WTC11 (cell line): ENCODE measurements at regions not wholly inside any gene's neighbourhood (a gene's known extent, or its start where the extent isn't known, plus 50 kb on each side); places are given as distances from the start of the nearest gene placed in this dataset.

Source experiments
- ATAC-seq: fragments of 200-7000 bp; cut with Tn5 transposase; 2 replicates; pipeline ENCODE4 v1.10.0; 2021; ENCODE audit warnings: mild to moderate bottlenecking, moderate library complexity
- CTCF ChIA-PET: fragments of 300-600 bp; sonication (Branson Sonifier 250); formaldehyde crosslinking; loops from one replicate; lab custom pipeline; 2021; ENCODE audit warnings: antibody characterized with exemption; lab: Charles Lee
- POLR2A ChIA-PET: fragments of 350-600 bp; sonication (Branson Sonifier 250); formaldehyde crosslinking; loops from one replicate; lab custom pipeline; 2021; ENCODE audit warnings: antibody characterized with exemption; lab: Charles Lee
- DNase-seq: peaks from one replicate; pipeline ENCODE4 v3.0.0; 2021; ENCODE audit warnings: low spot score
- H3K27ac Mint-ChIP-seq: 2 replicates; pipeline ENCODE4 v1.8.0; 2021; ENCODE audit warnings: mixed read lengths
- H3K27me3 Mint-ChIP-seq: 2 replicates; pipeline ENCODE4 v1.8.0; 2021; ENCODE audit warnings: low read depth, mild to moderate bottlenecking, moderate library complexity, mixed read lengths
- H3K36me3 Mint-ChIP-seq: 2 replicates; pipeline ENCODE4 v1.8.0; 2021; ENCODE audit warnings: mixed read lengths
- H3K4me1 Mint-ChIP-seq: 2 replicates; pipeline ENCODE4 v1.8.0; 2022; ENCODE audit warnings: mixed read lengths
- H3K4me3 Mint-ChIP-seq: 2 replicates; pipeline ENCODE4 v1.8.0; 2021; ENCODE audit warnings: mild to moderate bottlenecking, moderate library complexity, mixed read lengths
- H3K9me3 Mint-ChIP-seq: 2 replicates; pipeline ENCODE4 v1.8.0; 2021; ENCODE audit warnings: mixed read lengths
- ARID4B ChIP-seq: sonication (generic); formaldehyde crosslinking; IDR thresholded peaks from 2 replicates; pipeline ENCODE4 v1.8.0; 2023; ENCODE audit warnings: missing genetic modification reagents, mild to moderate bottlenecking, borderline replicate concordance
- ATF2 ChIP-seq: sonication (generic); formaldehyde crosslinking; IDR thresholded peaks from 2 replicates; pipeline ENCODE4 v1.8.1; 2022; ENCODE audit warnings: low read depth, missing genetic modification reagents, borderline replicate concordance
- CDX4 ChIP-seq: fragments of 250-450 bp; sonication (Bioruptor Pico); IDR thresholded peaks from 2 replicates; pipeline ENCODE4 v1.9.0; 2021; ENCODE audit warnings: moderate library complexity, mild to moderate bottlenecking, inconsistent platforms, borderline replicate concordance
- EMX1 ChIP-seq: fragments of 250-450 bp; sonication (Bioruptor Pico); IDR thresholded peaks from 2 replicates; pipeline ENCODE4 v1.8.0; 2021; ENCODE audit warnings: mild to moderate bottlenecking
- FOXP4 ChIP-seq: sonication (generic); formaldehyde crosslinking; IDR thresholded peaks from 2 replicates; pipeline ENCODE4 v1.8.0; 2022; ENCODE audit warnings: mild to moderate bottlenecking, missing genetic modification reagents
- GRHL2 ChIP-seq: fragments of 250-450 bp; sonication (Bioruptor Pico); IDR thresholded peaks from 2 replicates; pipeline ENCODE4 v1.8.0; 2022; ENCODE audit warnings: mild to moderate bottlenecking, moderate library complexity; ENCODE audit not compliant: insufficient replicate concordance, severe bottlenecking
- GTF2I ChIP-seq: fragments of 250-450 bp; sonication (Bioruptor Pico); conservative IDR thresholded peaks from 2 replicates; pipeline ENCODE4 v1.4.0; 2021; ENCODE audit warnings: mild to moderate bottlenecking
- HMGA2 ChIP-seq: fragments of 250-450 bp; sonication (Bioruptor Pico); IDR thresholded peaks from 2 replicates; pipeline ENCODE4 v1.4.0; 2021; ENCODE audit warnings: mild to moderate bottlenecking, moderate library complexity
- MXD4 ChIP-seq: fragments of 250-450 bp; sonication (Bioruptor Pico); IDR thresholded peaks from 2 replicates; pipeline ENCODE4 v1.8.0; 2021; ENCODE audit warnings: mild to moderate bottlenecking, moderate library complexity, borderline replicate concordance
- OVOL2 ChIP-seq: fragments of 250-450 bp; sonication (Bioruptor Pico); IDR thresholded peaks from 2 replicates; pipeline ENCODE4 v1.9.0; 2021; ENCODE audit warnings: mild to moderate bottlenecking, borderline replicate concordance
- RELA ChIP-seq: sonication (generic); formaldehyde crosslinking; IDR thresholded peaks from 2 replicates; pipeline ENCODE4 v1.8.1; 2022; ENCODE audit warnings: missing genetic modification reagents, mild to moderate bottlenecking, borderline replicate concordance
- TEAD4 ChIP-seq: sonication (generic); formaldehyde crosslinking; IDR thresholded peaks from 2 replicates; pipeline ENCODE4 v1.8.0; 2022; ENCODE audit warnings: mild to moderate bottlenecking, missing genetic modification reagents
- ZNF263 ChIP-seq: sonication (generic); formaldehyde crosslinking; IDR thresholded peaks from 2 replicates; pipeline ENCODE4 v1.8.1; 2022; ENCODE audit warnings: low read depth, mild to moderate bottlenecking, moderate library complexity, missing genetic modification reagents
- ZNF317 ChIP-seq: sonication (generic); formaldehyde crosslinking; IDR thresholded peaks from 2 replicates; pipeline ENCODE4 v1.8.1; 2023; ENCODE audit warnings: low read depth, mild to moderate bottlenecking, moderate library complexity, missing genetic modification reagents, borderline replicate concordance
- ZNF416 ChIP-seq: fragments of 250-450 bp; sonication (Bioruptor Pico); IDR thresholded peaks from 2 replicates; pipeline ENCODE4 v1.9.0; 2021; ENCODE audit warnings: mild to moderate bottlenecking, inconsistent platforms
- TF ChIP-seq, protein P1 (sequence below): fragments of 250-450 bp; sonication (Bioruptor Pico); IDR thresholded peaks from 2 replicates; pipeline ENCODE4 v1.9.0; 2021; ENCODE audit warnings: mild to moderate bottlenecking
- TF ChIP-seq, protein P2 (sequence below): sonication (generic); formaldehyde crosslinking; IDR thresholded peaks from 2 replicates; pipeline ENCODE4 v1.8.1; 2022; ENCODE audit warnings: missing genetic modification reagents, borderline replicate concordance
- TF ChIP-seq, protein P3 (sequence below): sonication (generic); formaldehyde crosslinking; IDR thresholded peaks from 2 replicates; pipeline ENCODE4 v1.8.1; 2023; ENCODE audit warnings: mild to moderate bottlenecking, missing genetic modification reagents, moderate library complexity

DNA sequence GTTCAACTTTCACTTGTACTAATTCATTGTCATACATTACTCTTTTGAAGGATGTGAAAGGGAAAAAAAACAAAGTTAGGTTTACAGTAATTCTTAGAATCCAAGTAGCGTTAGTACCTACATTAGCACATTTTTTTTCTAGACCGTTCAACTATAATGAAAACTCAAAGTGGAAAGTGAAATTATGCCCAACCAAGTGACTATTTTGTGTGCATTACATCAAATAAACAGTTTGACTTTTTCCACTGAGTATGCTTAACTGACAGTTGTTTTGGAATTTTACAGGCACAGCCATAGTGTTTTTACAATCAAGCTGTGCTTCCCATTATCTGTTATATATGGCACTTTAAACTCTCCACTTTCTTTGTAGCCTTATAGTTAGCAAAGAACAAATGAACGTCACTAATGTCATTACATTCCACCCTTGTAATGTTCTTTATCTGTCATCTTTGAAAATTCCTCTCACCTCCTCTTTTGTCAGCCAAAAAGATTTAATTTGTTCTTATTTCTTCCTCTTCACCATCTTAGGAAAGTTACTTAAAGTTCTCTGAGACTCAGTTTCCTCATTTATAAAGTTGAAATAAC, 142.3 kb upstream of the SOX2 start:
- CTCF ChIA-PET: no interaction called here
- ATAC-seq: no peak
- no peak for TF ChIP-seq TEAD4
- no peak for TF ChIP-seq EMX1 (CRISPR knock-in tag)
- no peak for TF ChIP-seq MXD4 (CRISPR knock-in tag)
- TF ChIP-seq FOXP4 (CRISPR knock-in tag): no peak
- TF ChIP-seq OVOL2: no peak
- TF ChIP-seq, protein P1, sequence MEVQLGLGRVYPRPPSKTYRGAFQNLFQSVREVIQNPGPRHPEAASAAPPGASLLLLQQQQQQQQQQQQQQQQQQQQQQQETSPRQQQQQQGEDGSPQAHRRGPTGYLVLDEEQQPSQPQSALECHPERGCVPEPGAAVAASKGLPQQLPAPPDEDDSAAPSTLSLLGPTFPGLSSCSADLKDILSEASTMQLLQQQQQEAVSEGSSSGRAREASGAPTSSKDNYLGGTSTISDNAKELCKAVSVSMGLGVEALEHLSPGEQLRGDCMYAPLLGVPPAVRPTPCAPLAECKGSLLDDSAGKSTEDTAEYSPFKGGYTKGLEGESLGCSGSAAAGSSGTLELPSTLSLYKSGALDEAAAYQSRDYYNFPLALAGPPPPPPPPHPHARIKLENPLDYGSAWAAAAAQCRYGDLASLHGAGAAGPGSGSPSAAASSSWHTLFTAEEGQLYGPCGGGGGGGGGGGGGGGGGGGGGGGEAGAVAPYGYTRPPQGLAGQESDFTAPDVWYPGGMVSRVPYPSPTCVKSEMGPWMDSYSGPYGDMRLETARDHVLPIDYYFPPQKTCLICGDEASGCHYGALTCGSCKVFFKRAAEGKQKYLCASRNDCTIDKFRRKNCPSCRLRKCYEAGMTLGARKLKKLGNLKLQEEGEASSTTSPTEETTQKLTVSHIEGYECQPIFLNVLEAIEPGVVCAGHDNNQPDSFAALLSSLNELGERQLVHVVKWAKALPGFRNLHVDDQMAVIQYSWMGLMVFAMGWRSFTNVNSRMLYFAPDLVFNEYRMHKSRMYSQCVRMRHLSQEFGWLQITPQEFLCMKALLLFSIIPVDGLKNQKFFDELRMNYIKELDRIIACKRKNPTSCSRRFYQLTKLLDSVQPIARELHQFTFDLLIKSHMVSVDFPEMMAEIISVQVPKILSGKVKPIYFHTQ (CRISPR knock-in tag): no peak
- no peak for TF ChIP-seq ARID4B
- TF ChIP-seq ZNF416 (CRISPR knock-in tag): no peak
- TF ChIP-seq GTF2I: no peak
- TF ChIP-seq, protein P2, sequence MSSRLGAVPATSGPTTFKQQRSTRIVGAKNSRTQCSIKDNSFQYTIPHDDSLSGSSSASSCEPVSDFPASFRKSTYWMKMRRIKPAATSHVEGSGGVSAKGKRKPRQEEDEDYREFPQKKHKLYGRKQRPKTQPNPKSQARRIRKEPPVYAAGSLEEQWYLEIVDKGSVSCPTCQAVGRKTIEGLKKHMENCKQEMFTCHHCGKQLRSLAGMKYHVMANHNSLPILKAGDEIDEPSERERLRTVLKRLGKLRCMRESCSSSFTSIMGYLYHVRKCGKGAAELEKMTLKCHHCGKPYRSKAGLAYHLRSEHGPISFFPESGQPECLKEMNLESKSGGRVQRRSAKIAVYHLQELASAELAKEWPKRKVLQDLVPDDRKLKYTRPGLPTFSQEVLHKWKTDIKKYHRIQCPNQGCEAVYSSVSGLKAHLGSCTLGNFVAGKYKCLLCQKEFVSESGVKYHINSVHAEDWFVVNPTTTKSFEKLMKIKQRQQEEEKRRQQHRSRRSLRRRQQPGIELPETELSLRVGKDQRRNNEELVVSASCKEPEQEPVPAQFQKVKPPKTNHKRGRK (CRISPR knock-in tag): no peak
- no peak for TF ChIP-seq RELA (CRISPR knock-in tag)
- TF ChIP-seq, protein P3, sequence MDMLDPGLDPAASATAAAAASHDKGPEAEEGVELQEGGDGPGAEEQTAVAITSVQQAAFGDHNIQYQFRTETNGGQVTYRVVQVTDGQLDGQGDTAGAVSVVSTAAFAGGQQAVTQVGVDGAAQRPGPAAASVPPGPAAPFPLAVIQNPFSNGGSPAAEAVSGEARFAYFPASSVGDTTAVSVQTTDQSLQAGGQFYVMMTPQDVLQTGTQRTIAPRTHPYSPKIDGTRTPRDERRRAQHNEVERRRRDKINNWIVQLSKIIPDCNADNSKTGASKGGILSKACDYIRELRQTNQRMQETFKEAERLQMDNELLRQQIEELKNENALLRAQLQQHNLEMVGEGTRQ: no peak
- no peak for TF ChIP-seq HMGA2
- no peak for TF ChIP-seq GRHL2 (CRISPR knock-in tag)

GRCh38 chr3:181568693-181569092, 143.0 kb upstream of the SOX2 start:
- H3K27me3 Mint-ChIP-seq: no peaks in the 10 kb centered on the region
- ATAC-seq: no peak
- H3K27ac Mint-ChIP-seq: no peak overlapping the region
- no peak for TF ChIP-seq ZNF263 (CRISPR knock-in tag)
- no peak for TF ChIP-seq EMX1 (CRISPR knock-in tag)
- TF ChIP-seq GTF2I: no peak
- TF ChIP-seq ZNF317 (CRISPR knock-in tag): no peak
- no peak for TF ChIP-seq CDX4 (CRISPR knock-in tag)
- no peak for TF ChIP-seq ATF2
- TF ChIP-seq, all 79 proteins: peak for 0
- ChIA-PET POLR2A (no interaction called here), CTCF (no interaction called here)
- Mint-ChIP-seq H3K4me1 (no peaks in the 10 kb centered on the region), H3K36me3 (no peaks in the 10 kb centered on the region), H3K4me3 (no peak overlapping the region), H3K9me3 (no peaks in the 10 kb centered on the region)
- no peak for DNase-seq

More for the DNA sequence above, 142.3 kb upstream of the SOX2 start:
- Mint-ChIP-seq H3K36me3 (no peaks in the 10 kb centered on the region), H3K27me3 (no peaks in the 10 kb centered on the region), H3K4me1 (no peaks in the 10 kb centered on the region), H3K27ac (no peak overlapping the region), H3K4me3 (no peak overlapping the region), H3K9me3 (no peaks in the 10 kb centered on the region)
- DNase-seq: no peak
- POLR2A ChIA-PET: no interaction called here
